HS-27A (cell line): ENCODE measurements at regions not wholly inside any gene's neighbourhood (a gene's known extent, or its start where the extent isn't known, plus 50 kb on each side); places are given as distances from the start of the nearest gene placed in this dataset.

Experiments
- DNase-seq: peaks from one replicate; pipeline ENCODE4 v3.0.0-alpha.2; 2012; ENCODE audit warnings: low read depth, missing footprints

DNA sequence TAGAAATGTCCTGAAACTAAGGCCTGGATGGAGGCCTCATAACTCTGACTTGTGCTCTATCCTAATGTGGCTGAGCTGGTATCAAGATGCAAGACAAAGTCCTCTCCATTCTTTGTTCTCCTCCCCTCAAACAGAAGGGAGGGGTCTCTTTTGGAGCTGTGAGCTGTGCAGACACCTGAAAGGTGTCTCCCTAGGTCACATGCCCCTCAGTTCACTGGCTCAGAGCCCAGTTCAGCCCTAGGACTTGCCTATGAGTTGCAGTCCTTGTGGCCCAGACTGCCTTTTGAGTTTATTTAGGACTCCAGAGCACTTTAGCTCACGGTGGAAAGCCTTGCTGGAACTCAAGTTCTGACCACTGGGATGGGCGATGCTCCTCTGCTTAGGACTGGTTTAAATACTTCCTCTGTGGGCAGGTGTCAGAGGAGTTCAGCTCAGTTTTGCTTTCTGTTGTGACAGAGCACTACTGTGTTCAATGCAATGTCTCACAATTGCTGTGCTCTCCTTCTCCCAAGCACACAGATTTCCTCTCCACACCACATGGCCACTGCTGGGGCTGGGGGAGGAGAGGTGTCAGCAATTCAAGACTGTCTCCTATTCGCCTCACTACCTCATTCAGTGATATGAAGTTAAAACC lies 84.8 kb upstream of the ZNF827 start:
- DNase-seq, result no peak

DNA sequence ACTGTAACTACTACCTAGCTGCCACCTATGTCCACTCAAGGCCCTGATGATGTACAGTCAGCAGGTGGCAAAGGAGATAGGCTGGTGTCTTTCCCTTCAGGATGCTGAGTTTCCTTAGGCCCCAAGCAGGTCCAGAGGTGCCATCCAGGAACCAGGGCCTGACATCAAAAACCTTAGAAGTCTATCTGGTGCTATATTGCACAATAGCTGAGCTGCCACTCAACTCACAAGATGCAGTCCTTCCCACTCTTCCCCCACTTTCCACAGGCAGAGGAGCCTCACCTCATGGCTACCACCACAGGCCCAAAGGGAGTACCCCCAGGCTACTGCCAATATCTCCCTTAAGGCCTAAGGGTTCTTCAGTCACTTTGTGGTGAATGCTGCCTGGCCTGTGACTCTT lies 83.9 kb upstream of the ZNF827 start:
- DNase-seq, result no peak

DNA sequence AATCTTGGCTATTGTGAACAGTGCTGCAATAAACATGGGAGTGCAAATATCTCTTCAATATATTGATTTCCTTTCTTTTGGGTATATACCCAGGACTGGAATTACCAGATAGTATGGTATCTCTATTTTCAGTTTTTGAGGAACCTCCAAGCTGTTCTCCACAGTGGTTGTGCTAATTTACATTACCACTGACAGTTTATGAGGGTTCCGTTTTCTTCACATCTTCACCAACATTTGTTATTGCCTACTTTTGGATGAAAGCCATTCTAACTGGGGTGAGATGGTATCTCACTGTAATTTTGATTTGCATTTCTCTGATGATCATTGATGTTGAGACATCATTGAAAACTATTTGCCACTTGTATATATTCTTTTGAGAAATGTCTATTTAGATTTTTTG lies 79.6 kb upstream of the ZNF827 start:
- DNase-seq, result no peak

DNA sequence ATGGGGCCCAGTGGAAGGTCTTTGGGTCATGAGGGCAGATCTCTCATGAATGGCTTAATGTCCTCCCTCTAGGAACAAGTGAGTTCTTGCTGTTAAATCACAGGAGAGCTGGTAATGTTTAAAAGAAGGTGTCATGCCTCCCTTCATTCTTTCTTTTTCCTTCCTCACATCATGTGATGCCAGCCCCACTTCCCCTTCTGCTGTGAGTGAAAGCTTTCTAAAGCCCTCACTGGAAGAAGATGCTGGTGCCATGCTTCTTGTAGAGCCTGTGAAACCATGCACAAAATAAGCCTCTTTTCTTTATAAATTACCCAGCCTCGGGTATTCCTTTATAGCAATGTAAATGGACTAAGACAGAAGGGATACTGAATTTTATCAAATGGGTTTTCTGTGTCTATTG lies 66.1 kb upstream of the ZNF827 start:
- no peak for DNase-seq

DNA sequence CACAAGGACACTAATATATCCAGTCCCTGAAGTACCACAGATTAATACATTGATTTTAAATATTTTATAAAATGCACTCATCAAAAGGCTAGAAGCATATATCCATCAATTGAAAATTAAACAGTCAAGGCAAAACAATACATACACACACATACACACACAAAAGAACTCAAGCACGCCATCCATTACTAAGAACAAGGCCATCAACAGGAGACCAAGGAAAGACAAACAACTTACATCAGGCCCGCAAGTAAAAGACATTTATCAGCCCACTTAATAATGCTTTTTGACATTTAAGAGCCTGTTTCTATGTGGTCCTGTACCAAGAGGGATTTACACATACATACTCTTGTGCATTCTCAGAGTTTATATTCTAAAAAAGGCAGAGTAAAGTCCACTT lies 50.0 kb upstream of the ZNF827 start:
- no peak for DNase-seq
